GM12891 (cell line): ENCODE measurements at regions not wholly inside any gene's neighbourhood (a gene's known extent, or its start where the extent isn't known, plus 50 kb on each side); places are given as distances from the start of the nearest gene placed in this dataset.
"Not testable (repeated sequence)": the region's sequence is repeated elsewhere in the genome, so short reads cannot be mapped to it uniquely, and the experiment has no call there.

Experiments used
- DNase-seq: peaks from one replicate; pipeline ENCODE4 v3.0.0; 2011; ENCODE audit warnings: low spot score; ENCODE audit not compliant: insufficient read length
- FAIRE-seq: peaks from 2 replicates; lab custom pipeline; 2011; peaks lifted over from hg19 to GRCh38; lab: Jason Lieb, UNC
- PAX5 ChIP-seq: IDR thresholded peaks from 2 replicates; pipeline ENCODE4 v1.6.1; 2011; ENCODE audit warnings: low read length, moderate library complexity, mild to moderate bottlenecking; ENCODE audit not compliant: insufficient read depth, severe bottlenecking
- POLR2A ChIP-seq: IDR thresholded peaks from 2 replicates; pipeline ENCODE4 v1.6.1; 2011; ENCODE audit warnings: low read depth, low read length, control low read depth
- POLR2AphosphoS5 ChIP-seq: IDR thresholded peaks from 2 replicates; pipeline ENCODE4 v1.6.1; 2011; ENCODE audit warnings: low read depth, low read length, control low read depth
- POU2F2 ChIP-seq: IDR thresholded peaks from 2 replicates; pipeline ENCODE4 v1.6.1; 2011; ENCODE audit warnings: low read depth, mild to moderate bottlenecking, control low read depth, low read length, moderate library complexity
- SPI1 ChIP-seq: IDR thresholded peaks from 2 replicates; pipeline ENCODE4 v1.6.1; 2011; ENCODE audit warnings: low read depth, low read length, control low read depth
- TAF1 ChIP-seq: IDR thresholded peaks from 2 replicates; pipeline ENCODE4 v1.6.1; 2011; ENCODE audit warnings: low read depth, low read length, control low read depth

DNA sequence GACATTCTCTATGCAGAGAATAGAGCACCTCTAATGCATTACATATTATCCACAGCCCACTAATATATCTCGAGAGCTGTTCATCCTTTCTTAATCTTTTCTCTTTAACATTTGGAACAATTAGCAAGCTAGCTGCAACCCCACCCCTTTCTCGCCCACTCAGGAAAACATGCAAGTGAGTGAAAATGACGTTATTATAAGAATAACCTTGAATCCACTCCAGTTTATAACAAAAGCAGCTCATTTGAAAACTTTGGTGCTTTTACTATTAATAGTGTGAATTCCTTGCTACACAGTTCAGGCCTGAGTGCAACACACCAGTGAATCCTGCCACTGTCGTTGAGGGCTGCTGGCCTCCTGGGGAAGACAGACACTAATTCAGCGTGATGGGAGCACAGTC lies 63.3 kb upstream of the BMAL1 start:
- DNase-seq (no peak), FAIRE-seq (no peak)
- TF ChIP-seq PAX5: no peak
- no peak for TF ChIP-seq POLR2AphosphoS5
- TF ChIP-seq SPI1: no peak
- TF ChIP-seq POU2F2: no peak
- no peak for TF ChIP-seq POLR2A
- no peak for TF ChIP-seq TAF1

DNA sequence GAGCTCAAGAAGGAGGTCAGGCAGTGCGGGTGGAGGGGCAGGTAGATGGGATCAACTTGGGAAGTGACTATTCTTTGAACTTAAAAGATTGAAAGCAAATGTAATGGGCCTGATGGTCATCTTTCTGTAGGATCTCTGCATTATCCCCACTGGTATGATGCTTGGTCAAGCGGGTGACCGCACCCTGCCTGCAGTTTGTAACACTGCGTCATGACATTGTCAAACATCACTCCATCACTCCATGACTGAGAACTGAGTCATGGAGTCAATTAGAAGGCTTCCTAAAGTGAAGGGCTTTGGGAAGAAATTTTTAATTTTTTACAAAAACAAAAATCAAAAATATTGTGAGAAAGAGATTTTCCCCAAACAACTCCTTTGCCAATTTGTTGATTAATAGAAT lies 62.4 kb upstream of the BMAL1 start:
- TF ChIP-seq POLR2AphosphoS5: no peak
- no peak for TF ChIP-seq POLR2A
- TF ChIP-seq TAF1: no peak
- TF ChIP-seq SPI1: no peak
- no peak for TF ChIP-seq POU2F2
- TF ChIP-seq PAX5: no peak
- FAIRE-seq (no peak), DNase-seq (no peak)

DNA sequence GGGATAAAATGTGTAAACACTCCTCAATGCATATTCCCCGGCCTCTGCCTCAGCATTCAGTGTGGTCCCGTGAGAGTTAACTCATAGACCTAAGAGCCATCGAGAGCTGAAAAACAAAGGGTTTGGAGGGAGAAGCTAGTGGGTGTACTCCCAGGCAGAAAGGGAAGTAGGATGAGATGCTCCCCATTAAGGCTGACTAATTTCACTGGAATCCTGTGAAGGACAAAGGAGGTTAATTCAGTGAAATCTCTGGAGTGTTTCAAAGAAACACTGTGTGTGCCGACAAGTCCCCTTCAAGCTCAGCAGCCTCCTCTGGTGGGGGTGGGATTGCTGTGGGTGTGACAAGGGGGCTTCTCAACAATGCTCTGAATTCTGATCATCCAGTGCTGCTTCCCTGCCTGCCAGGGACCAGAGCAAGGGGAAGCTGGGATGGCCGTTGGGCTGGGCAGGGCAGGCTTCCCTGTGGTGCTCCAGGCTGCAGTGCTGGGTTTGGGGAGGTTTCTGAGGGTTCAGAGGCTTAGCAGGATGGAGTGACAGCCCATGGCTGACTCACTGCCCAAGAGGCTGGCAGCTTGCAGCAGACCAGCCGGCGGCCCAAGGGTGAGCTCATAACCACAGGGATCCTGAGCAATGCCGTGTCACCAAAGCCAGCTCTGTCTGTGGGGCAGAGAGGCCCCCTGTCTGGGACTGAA lies 61.4 kb upstream of the BMAL1 start:
- FAIRE-seq (no peak), DNase-seq (no peak)
- TF ChIP-seq SPI1 (no peak), POLR2A (no peak), POLR2AphosphoS5 (no peak), PAX5 (no peak), POU2F2 (no peak), TAF1 (no peak)

DNA sequence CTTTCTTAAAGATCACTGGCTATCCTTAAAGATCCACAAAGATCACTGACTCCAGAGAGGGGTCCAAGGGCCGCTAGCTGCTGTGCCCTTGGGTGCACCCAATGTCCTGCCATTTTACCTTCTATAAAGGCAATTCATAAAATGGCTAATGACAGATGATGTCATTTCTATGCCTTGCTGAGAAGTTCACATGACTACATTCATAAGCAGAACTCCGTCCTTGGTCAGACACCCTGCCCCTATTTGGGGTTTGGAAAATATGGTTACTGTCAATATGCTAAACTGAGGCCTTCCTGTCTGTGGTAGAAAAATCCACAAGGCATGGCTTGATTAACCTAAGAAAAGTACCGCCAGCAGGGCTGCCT lies 60.9 kb upstream of the BMAL1 start:
- FAIRE-seq: no peak
- TF ChIP-seq SPI1: no peak
- TF ChIP-seq POU2F2: no peak
- TF ChIP-seq TAF1: no peak
- TF ChIP-seq PAX5: no peak
- no peak for TF ChIP-seq POLR2AphosphoS5
- no peak for TF ChIP-seq POLR2A
- DNase-seq: no peak

GRCh38 chr11:13218685-13219084 lies 58.9 kb upstream of the BMAL1 start:
- not testable (repeated sequence) for FAIRE-seq

DNA sequence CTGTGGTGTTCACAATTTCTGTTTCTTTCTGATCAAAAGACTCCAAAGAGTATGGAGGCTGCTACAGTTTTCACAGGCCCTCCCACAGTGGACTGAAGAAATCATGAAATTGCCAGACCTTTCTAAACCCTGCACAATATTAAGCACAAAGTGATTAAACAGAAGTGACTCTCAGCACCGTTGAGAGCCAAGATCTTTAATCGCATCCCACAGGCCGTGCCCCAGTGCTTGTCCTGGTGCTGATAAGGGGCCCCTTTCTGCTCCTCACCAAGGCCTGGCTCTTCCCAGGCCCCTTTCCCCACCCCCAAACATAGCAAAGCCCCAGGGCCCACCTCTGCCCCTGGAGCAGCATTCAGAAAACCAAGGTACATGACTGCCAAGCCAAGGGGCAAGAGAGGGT lies 57.4 kb upstream of the BMAL1 start:
- DNase-seq: no peak
- no peak for FAIRE-seq
- TF ChIP-seq POLR2AphosphoS5 (no peak), SPI1 (no peak), PAX5 (no peak), POU2F2 (no peak), TAF1 (no peak), POLR2A (no peak)

More at GRCh38 chr11:13218685-13219084, 58.9 kb upstream of the BMAL1 start:
- DNase-seq: not testable (repeated sequence)

GRCh38 chr11:13221722-13222121 lies 55.9 kb upstream of the BMAL1 start:
- TF ChIP-seq SPI1: no peak
- no peak for TF ChIP-seq POLR2AphosphoS5
- no peak for TF ChIP-seq POLR2A
- no peak for TF ChIP-seq PAX5
- no peak for TF ChIP-seq POU2F2
- TF ChIP-seq TAF1: no peak
- FAIRE-seq (no peak), DNase-seq (no peak)

DNA sequence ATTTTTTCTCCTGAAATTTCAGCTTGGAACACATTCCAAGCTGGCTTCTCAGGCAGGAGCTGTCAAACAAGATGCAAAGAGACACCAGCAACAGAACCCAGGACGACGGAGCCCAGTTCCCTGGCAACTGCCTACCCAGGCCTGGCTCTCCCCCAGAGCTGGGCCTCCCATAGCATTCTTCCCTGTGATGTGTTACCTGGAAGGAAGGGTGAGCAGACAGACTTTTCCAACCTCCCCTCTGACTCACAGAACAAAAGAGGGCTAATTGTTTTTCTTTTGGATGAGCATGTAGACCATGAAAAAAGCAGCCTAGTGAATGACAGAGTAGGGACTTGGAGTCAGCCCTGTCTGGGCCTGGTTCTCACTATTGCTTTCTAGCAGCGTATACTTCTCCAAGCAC lies 55.3 kb upstream of the BMAL1 start:
- no peak for FAIRE-seq

DNA sequence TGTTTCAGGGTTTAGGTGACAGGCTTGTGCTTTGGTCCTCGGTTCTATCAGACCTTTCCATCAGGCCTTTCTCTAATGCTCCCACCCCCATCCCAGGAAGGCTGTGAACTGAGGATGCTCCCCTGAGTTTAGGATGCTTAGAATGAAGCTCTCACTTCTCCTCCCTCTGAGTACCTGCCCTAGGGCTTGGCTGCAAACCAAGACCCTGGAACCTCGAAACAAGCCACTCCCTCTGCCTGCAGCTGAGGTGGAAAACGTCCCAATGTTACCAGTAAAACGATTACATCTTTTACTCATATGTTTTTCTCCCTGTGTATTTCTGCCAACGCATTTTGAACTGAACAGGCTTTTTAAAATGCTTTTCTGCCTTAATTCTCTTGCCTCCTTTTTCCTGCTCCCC lies 54.5 kb upstream of the BMAL1 start:
- no peak for FAIRE-seq
- DNase-seq: no peak
- TF ChIP-seq SPI1 (no peak), POLR2AphosphoS5 (no peak), TAF1 (no peak), PAX5 (no peak), POLR2A (no peak), POU2F2 (no peak)

More for the DNA sequence above, 55.3 kb upstream of the BMAL1 start:
- no peak for TF ChIP-seq TAF1
- no peak for DNase-seq

DNA sequence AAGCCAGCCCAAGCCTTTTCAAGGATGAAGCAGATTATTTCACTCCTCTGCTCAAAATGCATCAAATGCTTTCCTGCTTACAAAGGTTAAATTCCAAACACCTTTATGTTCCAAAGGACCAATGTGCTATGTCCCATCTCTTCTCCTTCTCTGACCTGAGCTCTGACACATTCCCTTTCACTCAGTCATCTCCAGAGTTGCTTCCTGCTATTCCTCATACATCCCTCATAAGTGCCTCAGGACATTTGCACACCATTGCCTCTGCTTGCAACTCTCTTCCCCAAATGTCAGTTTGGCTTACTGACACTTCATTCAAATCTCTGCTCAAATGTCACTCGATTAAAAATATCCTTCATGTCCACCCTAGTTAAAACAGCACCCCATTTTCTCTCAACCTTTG lies 53.3 kb upstream of the BMAL1 start:
- FAIRE-seq (no peak), DNase-seq (no peak)
- TF ChIP-seq PAX5 (no peak), POU2F2 (no peak), POLR2A (no peak)
